Hindlimb muscle (tissue), 1 donor: ENCODE measurements at regions not wholly inside any gene's neighbourhood (a gene's known extent, or its start where the extent isn't known, plus 50 kb on each side); places are given as distances from the start of the nearest gene placed in this dataset.

Source experiments
- DNase-seq: peaks from one replicate; pipeline ENCODE4 v3.0.0-alpha.2; 2013

DNA sequence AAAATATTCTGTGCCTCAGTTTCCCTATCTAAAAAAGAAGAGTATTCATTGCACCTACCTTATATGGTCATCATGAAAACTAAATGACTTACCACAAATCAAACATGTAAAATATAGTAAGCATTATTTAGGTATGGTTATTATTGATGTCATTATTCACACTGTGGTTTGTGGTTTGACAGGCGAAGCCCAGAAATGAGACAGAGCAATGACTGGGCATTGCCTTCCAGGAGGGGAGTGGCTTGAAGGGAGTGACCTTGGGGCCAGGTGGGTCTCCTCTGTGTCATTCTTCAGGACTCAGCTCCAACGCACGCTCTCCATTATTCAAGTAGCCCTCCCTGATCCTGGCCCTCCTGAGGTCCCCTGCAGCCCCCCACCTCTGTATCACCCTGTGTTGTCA lies 133.7 kb downstream of the DMRTA2 start:
- DNase-seq: no peak

GRCh38 chr1:50285994-50286393 lies 137.2 kb downstream of the DMRTA2 start:
- DNase-seq: no peak

GRCh38 chr1:50279622-50280330 lies 143.5 kb downstream of the DMRTA2 start:
- peak; percentile 9 for DNase-seq

- DNase-seq: no peak
Observed at GRCh38 chr1:50278961-50279360, 144.3 kb downstream of the DMRTA2 start.

- DNase-seq: no peak
Observed at GRCh38 chr1:50278410-50278809, 144.8 kb downstream of the DMRTA2 start.

GRCh38 chr1:50275566-50275965 lies 147.7 kb downstream of the DMRTA2 start:
- DNase-seq: no peak

DNA sequence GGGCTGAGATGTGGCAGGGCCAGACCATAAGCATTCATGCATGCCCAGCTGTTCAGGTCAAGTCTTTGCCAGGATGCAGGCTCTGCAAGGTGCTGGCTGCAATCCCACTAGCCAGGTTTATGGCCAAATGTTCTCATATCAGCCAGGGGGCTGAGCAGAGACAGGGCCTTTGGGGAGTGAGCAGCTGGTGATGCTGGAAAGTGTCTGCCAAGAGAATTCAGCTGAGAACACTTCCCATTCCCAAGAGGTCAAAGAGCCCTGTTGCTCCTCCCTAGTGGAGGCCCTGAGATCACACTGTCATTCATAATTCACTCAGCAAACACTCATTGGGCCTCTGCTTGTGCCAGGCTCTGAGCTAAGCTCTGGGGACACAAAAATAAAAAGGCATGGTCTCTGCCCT lies 150.3 kb downstream of the DMRTA2 start:
- no peak for DNase-seq

DNA sequence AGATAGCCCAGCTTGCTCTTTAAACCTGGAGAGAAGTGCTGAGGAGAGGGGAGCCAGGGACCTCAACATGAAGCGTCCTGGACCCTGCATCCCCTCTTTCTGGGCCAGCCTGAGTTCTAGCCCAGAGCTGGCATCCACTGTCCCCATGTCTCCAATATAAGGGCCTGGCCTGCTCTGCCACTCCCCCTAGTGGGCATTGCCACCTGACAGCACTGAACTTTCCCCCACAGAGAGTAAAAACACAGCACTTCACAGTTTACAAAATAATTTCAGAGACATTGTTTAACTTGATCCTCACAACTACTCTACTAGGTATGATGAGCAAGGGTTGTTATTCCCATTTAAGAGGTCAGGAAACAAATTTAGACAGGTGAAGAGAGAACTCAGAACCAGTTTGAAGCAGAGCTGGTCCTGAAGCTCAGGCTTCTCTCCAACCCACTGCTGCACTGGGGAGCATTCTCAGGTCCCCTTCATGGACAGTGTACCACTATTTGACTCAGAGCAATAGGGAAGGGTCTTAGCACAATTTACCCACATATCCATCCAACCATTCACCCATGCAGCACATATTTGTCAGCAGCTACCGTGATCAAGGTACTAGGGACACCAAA lies 151.2 kb downstream of the DMRTA2 start:
- DNase-seq: no peak

DNA sequence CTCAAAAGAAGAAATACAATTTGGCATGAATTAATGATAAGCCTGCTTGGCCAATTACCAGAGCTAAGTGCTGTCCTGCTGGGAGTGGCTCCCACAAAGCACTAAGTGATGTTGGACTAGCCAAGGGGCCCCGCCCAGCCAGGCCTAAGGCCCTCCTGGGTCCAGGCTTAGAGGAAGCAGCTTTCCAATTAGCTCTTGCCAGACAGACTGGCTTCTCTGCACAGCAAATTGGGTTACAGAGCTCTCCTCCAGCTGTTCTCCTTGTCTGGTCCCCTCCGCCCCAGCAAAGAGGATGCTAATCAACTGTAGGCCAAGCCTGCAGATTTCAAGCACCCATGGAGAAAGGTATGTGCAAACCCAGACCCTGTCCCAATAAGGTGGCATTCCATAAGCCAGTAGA lies 151.9 kb downstream of the DMRTA2 start:
- DNase-seq: no peak

- DNase-seq: no peak
Observed at GRCh38 chr1:50270926-50271325, 152.3 kb downstream of the DMRTA2 start.

- no peak for DNase-seq
Observed at GRCh38 chr1:50268049-50268448, 155.2 kb downstream of the DMRTA2 start.

DNA sequence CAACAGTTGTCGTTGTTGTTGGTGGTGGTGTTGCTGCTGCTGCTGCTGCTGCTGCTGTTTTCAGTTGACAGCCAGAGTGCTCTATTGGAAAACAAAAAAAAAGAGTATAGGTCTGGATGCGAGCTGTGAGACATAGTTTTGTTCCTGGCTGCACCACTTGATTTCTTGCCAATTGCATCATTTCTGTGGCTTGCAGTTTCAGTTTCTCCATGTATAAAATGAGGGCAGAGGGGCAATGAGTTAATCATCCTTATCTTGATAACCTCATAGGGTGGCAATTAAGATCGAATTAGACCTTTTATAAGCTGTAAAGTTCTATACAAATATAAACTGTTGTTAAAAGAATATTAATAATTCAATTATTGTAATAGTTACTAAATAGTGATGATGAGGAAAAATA lies 156.7 kb downstream of the DMRTA2 start:
- no peak for DNase-seq

DNA sequence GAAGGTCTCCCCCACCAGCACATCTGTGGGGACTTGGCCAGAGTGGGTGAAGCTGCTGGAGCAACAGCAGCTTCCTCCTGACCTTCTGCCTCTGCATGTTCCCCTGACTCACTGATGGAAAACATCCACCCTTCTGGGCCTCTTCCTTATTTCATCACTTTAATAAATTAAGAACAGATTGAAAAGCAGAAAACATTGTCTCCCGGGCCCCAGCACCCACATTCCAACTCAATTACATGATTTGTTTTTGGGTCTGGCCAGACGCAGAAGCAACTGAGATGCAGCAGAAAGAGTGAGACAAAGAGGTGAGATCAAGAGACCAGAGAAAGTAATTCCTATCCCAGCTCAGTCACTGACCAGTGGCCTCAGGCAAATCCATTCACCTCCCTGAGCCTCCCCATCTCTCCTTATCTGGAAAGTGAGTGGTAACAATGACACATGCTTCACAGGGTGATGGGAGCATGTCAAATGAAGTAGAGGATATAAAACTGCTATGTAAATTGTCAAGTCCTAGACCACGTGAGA lies 157.1 kb downstream of the ELAVL4 start:
- DNase-seq: no peak

DNA sequence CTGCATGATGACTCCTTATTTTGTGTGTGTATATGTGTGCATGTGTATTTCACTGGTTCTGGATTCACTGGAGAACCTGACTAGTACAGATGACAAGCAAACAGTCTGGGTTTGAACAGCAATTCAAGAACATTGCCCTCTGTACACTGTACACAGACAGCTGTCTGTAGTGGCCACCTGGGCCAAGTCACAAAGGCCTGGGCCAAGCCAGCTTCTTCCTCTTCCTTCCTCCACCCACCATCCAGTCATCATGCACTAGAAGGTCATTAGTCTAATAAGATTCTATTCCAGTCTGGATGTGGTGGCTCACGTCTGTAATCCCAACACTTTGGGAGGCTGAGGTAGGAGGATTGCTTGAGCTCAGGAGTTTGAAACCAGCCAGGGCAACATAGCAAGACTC lies 155.9 kb downstream of the ELAVL4 start:
- no peak for DNase-seq

DNA sequence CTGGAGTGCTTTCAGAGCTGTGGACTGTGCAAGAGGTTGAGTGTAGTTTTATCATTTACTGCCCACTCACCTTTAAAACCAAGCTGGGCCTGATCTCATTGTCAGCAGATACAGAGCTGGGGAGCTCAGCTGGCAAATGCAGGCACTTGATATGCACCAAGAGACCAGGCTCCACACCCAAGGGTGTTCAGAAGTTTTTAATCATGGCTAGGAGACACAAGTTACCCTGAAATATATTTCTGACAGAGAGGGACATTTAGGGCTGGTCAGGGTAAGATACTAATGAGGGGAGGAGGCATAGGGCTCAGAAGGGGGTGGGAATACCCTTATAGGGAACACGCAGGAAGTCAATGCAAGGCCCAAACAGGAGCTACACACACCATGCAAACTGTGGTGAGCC lies 153.7 kb downstream of the ELAVL4 start:
- no peak for DNase-seq

DNA sequence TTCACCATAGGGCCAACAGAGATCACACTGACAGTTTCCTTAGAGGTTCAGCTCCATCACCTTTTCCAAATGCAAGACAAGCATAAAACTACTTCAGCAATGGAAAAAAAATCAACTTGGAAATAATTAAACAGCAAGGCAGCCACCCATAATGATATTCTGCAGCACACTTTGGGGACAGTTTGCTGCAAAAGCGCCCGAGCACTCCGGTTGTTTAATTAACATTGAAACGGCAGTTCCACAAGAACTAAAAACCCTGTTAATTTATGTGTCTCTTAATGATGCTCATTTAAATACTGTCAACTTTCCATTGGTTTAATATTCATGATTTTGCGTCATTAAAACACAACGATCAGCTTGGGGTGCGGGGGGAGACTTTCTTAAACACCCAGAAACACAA lies 153.2 kb downstream of the ELAVL4 start:
- DNase-seq: no peak

DNA sequence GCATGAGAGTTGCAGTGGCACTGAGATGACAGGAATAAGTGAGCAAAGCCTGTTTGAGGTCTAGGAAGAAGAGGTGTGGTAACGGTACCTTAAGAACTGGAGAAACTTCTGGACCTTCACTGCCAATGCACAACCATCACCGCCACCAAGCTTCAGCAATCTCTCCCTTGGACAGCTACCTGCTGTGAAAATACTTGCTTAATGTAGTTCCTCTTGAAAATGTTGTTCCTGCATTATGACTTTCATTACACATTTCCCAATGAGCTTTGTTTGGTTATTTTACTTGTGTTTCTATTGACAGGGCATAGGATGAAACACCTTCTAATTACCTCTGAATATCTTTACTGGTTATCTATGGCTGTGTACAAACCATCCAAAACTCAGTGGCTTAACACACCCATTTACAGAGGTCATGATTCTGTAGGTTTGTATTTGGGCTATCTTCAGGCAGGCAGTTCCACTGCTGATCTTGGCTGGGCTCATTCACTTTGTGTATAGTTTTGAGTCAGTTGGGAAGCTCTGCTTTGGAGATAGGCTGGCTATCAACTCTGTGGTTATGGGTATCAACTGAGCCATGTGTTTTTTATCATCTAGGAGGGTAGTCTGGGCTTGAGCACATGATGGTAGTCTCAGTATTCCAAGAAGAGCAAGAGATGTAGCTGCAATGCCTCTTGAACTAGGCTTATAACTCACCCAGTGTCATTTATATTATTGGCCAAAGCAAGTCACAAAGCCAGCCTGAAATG lies 149.4 kb downstream of the ELAVL4 start:
- no peak for DNase-seq

GRCh38 chr1:50257029-50257428 lies 148.3 kb downstream of the ELAVL4 start:
- DNase-seq: no peak
